HUES64 (cell line): ENCODE measurements at regions not wholly inside any gene's neighbourhood (a gene's known extent, or its start where the extent isn't known, plus 50 kb on each side); places are given as distances from the start of the nearest gene placed in this dataset.

Source experiments
- H3K27ac ChIP-seq: 2 replicates; pipeline ENCODE4 v1.7.0; 2013; ENCODE audit warnings: low read depth, low read length, inconsistent platforms
- H3K27me3 ChIP-seq: 2 replicates; pipeline ENCODE4 v1.6.1; 2013; ENCODE audit warnings: mild to moderate bottlenecking, low read length; ENCODE audit not compliant: insufficient read depth
- H3K36me3 ChIP-seq: 2 replicates; pipeline ENCODE4 v1.6.1; 2013; ENCODE audit warnings: mild to moderate bottlenecking, low read length; ENCODE audit not compliant: insufficient read depth
- H3K4me1 ChIP-seq: 2 replicates; pipeline ENCODE4 v1.6.1; 2013; ENCODE audit warnings: mild to moderate bottlenecking, low read length, moderate library complexity; ENCODE audit not compliant: insufficient read depth
- H3K4me3 ChIP-seq: 2 replicates; pipeline ENCODE4 v1.5.1; 2013; ENCODE audit warnings: mild to moderate bottlenecking, low read length, moderate library complexity
- H3K9ac ChIP-seq: 2 replicates; pipeline ENCODE4 v1.6.1; 2013; ENCODE audit warnings: mild to moderate bottlenecking, low read depth, low read length
- H3K9me3 ChIP-seq: 2 replicates; pipeline ENCODE4 v1.6.1; 2013; ENCODE audit warnings: low read depth, low read length; ENCODE audit not compliant: insufficient read depth
- WGBS: fragments of 150-250, 120-280 bp; methylation state at CpG from one replicate; pipeline ENCODE4 v1.1.7; 2013; ENCODE audit warnings: missing lambda C conversion rate; 5-methylcytosine and 5-hydroxymethylcytosine counted together

GRCh38 chr11:106409671-106410070 is 332.2 kb downstream of the AASDHPPT start:
- Histone ChIP-seq H3K27ac (no peak overlapping the region), H3K9me3 (no peaks in the 10 kb centered on the region), H3K4me1 (no peaks in the 10 kb centered on the region), H3K9ac (no peak overlapping the region), H3K4me3 (no peak overlapping the region), H3K27me3 (no peaks in the 10 kb centered on the region), H3K36me3 (no peaks in the 10 kb centered on the region)
- 82% methylated on average over 2 of the region's 2 CpGs for WGBS

- no CpG with 5 or more reads among the region's 1 CpG for WGBS
- H3K36me3 ChIP-seq = no peaks in the 10 kb centered on the region
- no peak overlapping the region for H3K4me3 ChIP-seq
- H3K27me3 ChIP-seq = no peaks in the 10 kb centered on the region
- H3K9me3 ChIP-seq = no peaks in the 10 kb centered on the region
- no peak overlapping the region for H3K9ac ChIP-seq
- no peaks in the 10 kb centered on the region for H3K4me1 ChIP-seq
- H3K27ac ChIP-seq = no peak overlapping the region
Measured at GRCh38 chr11:106410902-106411301, 333.4 kb downstream of the AASDHPPT start.

GRCh38 chr11:106413222-106413621 is 335.8 kb downstream of the AASDHPPT start:
- no peaks in the 10 kb centered on the region for H3K9me3 ChIP-seq
- no peak overlapping the region for H3K27ac ChIP-seq
- WGBS = no CpG with 5 or more reads among the region's 1 CpG
- H3K4me3 ChIP-seq = no peak overlapping the region
- H3K9ac ChIP-seq = no peak overlapping the region
- no peaks in the 10 kb centered on the region for H3K36me3 ChIP-seq
- H3K27me3 ChIP-seq = no peaks in the 10 kb centered on the region
- H3K4me1 ChIP-seq = no peaks in the 10 kb centered on the region

- no peaks in the 10 kb centered on the region for H3K9me3 ChIP-seq
- H3K4me3 ChIP-seq = no peak overlapping the region
- 96% methylated on average over 5 of the region's 5 CpGs for WGBS
- H3K36me3 ChIP-seq = no peaks in the 10 kb centered on the region
- no peak overlapping the region for H3K9ac ChIP-seq
- no peaks in the 10 kb centered on the region for H3K27me3 ChIP-seq
- H3K27ac ChIP-seq = no peak overlapping the region
- no peaks in the 10 kb centered on the region for H3K4me1 ChIP-seq
Measured at GRCh38 chr11:106415510-106415909, 338.0 kb downstream of the AASDHPPT start.

- WGBS = 100% methylated on average over 1 of the region's 1 CpG
- H3K9ac ChIP-seq = no peak overlapping the region
- no peak overlapping the region for H3K27ac ChIP-seq
- peaks cover 6% of the 10 kb centered on the region; the same call in 1 of the 2 replicates for H3K4me1 ChIP-seq
- no peaks in the 10 kb centered on the region for H3K27me3 ChIP-seq
- no peaks in the 10 kb centered on the region for H3K36me3 ChIP-seq
- no peaks in the 10 kb centered on the region for H3K9me3 ChIP-seq
- H3K4me3 ChIP-seq = no peak overlapping the region
Measured at GRCh38 chr11:106418791-106419190, 341.3 kb downstream of the AASDHPPT start.

- Histone ChIP-seq H3K4me1 (peaks cover 6% of the 10 kb centered on the region; the same call in 1 of the 2 replicates), H3K27ac (no peak overlapping the region), H3K4me3 (no peak overlapping the region), H3K27me3 (no peaks in the 10 kb centered on the region), H3K36me3 (no peaks in the 10 kb centered on the region), H3K9me3 (no peaks in the 10 kb centered on the region), H3K9ac (no peak overlapping the region)
- WGBS = 100% methylated on average over 1 of the region's 2 CpGs
Measured at GRCh38 chr11:106420048-106420665, 342.7 kb downstream of the AASDHPPT start.

- Histone ChIP-seq H3K9me3 (no peaks in the 10 kb centered on the region), H3K27me3 (no peaks in the 10 kb centered on the region), H3K4me1 (peaks cover 6% of the 10 kb centered on the region; the same call in 1 of the 2 replicates), H3K9ac (no peak overlapping the region), H3K27ac (no peak overlapping the region), H3K4me3 (no peak overlapping the region), H3K36me3 (no peaks in the 10 kb centered on the region)
Measured at GRCh38 chr11:106420686-106421085, 343.2 kb downstream of the AASDHPPT start.

- WGBS = 44% methylated on average over 1 of the region's 1 CpG
- Histone ChIP-seq H3K27ac (no peak overlapping the region), H3K4me3 (no peak overlapping the region), H3K36me3 (no peaks in the 10 kb centered on the region), H3K27me3 (no peaks in the 10 kb centered on the region), H3K9ac (no peak overlapping the region), H3K4me1 (peaks cover 6% of the 10 kb centered on the region; the same call in 1 of the 2 replicates), H3K9me3 (no peaks in the 10 kb centered on the region)
Measured at GRCh38 chr11:106421676-106422292, 344.3 kb downstream of the AASDHPPT start.

- no peaks in the 10 kb centered on the region for H3K27me3 ChIP-seq
- no peaks in the 10 kb centered on the region for H3K9me3 ChIP-seq
- no peaks in the 10 kb centered on the region for H3K36me3 ChIP-seq
- H3K4me3 ChIP-seq = no peak overlapping the region
- no peak overlapping the region for H3K9ac ChIP-seq
- no peak overlapping the region for H3K27ac ChIP-seq
- peaks cover 6% of the 10 kb centered on the region; the same call in 1 of the 2 replicates for H3K4me1 ChIP-seq
- WGBS = 97% methylated on average over 2 of the region's 3 CpGs
Measured at GRCh38 chr11:106422583-106422982, 345.1 kb downstream of the AASDHPPT start.

GRCh38 chr11:106424111-106424510 is 346.6 kb downstream of the AASDHPPT start:
- no peaks in the 10 kb centered on the region for H3K36me3 ChIP-seq
- peaks cover 6% of the 10 kb centered on the region; the same call in 1 of the 2 replicates for H3K4me1 ChIP-seq
- 96% methylated on average over 2 of the region's 3 CpGs for WGBS
- no peaks in the 10 kb centered on the region for H3K9me3 ChIP-seq
- H3K4me3 ChIP-seq = no peak overlapping the region
- H3K27ac ChIP-seq = no peak overlapping the region
- no peak overlapping the region for H3K9ac ChIP-seq
- no peaks in the 10 kb centered on the region for H3K27me3 ChIP-seq

- Histone ChIP-seq H3K36me3 (no peaks in the 10 kb centered on the region), H3K27me3 (no peaks in the 10 kb centered on the region), H3K4me1 (peaks cover 6% of the 10 kb centered on the region; the same call in 1 of the 2 replicates), H3K9ac (no peak overlapping the region), H3K4me3 (no peak overlapping the region), H3K27ac (no peak overlapping the region), H3K9me3 (no peaks in the 10 kb centered on the region)
- 93% methylated on average over 1 of the region's 2 CpGs for WGBS
Measured at GRCh38 chr11:106425819-106426218, 348.4 kb downstream of the AASDHPPT start.
